Lower leg skin (tissue), 3 donors: ENCODE measurements at regions not wholly inside any gene's neighbourhood (a gene's known extent, or its start where the extent isn't known, plus 50 kb on each side); places are given as distances from the start of the nearest gene placed in this dataset.

Experiments used
- CTCF ChIP-seq, 3 donors: fragments of 450-650 bp; IDR thresholded peaks; one replicate each; pipeline ENCODE4 v1.5.1; 2016; ENCODE audit warnings: antibody characterized with exemption in 3 of 3, mild to moderate bottlenecking in 3 of 3, moderate library complexity in 2 of 3
- POLR2A ChIP-seq, 2 donors: fragments of 450-650 bp; IDR thresholded peaks; one replicate each; pipeline ENCODE4 v1.6.1; 2016 to 2017; ENCODE audit warnings: antibody characterized with exemption in 2 of 2, mild to moderate bottlenecking in 1 of 2, moderate library complexity in 1 of 2

GRCh38 chr12:13339538-13339937 is 143.0 kb downstream of the EMP1 start:
- TF ChIP-seq CTCF (IDR thresholded peaks at IDR 0.05) (no peak), POLR2A (IDR thresholded peaks at IDR 0.05) (no peak)
